NCI-H82 treated with DMSO at 0.1 percent for 48 hours (cell line): ENCODE measurements at regions not wholly inside any gene's neighbourhood (a gene's known extent, or its start where the extent isn't known, plus 50 kb on each side); places are given as distances from the start of the nearest gene placed in this dataset.

Experiments
- DNase-seq: peaks from one replicate; lab custom pipeline; 2025; ENCODE audit not compliant: unreplicated experiment; lab: John Stamatoyannopoulos, UW

DNA sequence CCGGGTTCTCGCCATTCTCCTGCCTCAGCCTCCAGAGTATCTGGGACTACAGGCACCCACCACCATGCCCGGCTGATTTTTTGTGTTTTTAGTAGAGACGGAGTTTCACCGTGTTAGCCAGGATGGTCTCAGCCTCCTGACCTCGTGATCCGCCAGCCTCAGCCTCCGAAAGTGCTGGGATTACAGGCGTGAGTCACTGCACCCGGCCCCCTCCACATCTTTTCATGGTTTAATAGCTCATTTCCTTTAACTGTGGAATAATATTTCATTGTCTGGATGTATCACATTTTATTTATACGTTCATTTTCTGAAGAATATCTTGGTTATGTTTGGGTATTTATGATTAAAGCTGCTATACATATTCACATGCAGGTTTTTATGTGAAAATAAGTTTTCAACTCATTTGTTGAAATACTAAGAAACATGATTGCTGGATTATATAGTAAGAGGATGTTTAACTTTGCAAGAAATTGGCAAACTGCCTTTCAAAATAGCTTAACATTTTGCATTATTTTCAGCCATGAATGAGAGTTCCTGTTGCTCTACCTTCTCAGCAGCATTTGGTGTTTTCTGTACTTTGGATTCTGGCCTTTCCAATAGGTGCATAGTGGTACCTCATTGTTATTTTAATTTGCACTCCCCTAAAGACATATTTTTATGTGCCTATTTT is 591.9 kb downstream of the TECRL start:
- DNase-seq, result no peak

DNA sequence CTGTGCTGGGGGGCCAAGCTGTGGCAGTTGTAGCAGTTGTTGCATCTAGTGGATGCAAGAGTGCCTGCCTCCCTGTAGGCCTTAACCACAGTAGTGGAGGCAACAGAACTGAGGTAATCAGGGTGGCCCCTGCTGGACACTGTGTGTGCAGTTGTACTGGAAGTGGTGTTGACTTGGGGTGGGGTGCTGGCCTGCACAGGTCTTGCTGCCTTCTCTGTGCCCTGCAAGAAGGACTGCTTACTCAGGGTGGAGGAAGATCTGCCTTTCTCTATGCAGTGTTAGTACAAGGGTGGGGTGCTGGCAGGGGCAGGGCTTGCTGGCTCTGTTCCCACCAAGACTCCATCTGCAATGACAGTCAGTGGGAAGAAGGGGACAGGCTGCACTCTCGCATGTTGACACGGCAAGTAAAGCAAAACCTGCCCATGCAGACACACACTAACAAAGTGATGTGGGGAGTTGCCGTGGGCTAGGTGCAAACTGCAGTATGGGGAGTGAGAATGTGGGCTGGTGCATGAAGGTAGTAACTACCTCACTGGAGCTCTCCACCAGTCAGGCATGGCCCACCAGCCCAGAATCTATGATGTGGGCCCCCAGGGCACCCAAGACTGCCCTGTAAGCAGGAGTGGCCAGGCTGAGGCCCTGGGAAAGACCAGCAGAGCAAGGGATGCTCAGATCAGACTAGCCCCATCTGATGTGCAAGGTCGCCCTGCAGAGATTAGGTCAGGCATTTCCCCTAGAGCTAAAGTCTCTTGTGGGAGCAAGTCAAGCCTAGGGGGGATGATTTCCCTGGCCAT is 594.9 kb downstream of the TECRL start:
- DNase-seq, result no peak

DNA sequence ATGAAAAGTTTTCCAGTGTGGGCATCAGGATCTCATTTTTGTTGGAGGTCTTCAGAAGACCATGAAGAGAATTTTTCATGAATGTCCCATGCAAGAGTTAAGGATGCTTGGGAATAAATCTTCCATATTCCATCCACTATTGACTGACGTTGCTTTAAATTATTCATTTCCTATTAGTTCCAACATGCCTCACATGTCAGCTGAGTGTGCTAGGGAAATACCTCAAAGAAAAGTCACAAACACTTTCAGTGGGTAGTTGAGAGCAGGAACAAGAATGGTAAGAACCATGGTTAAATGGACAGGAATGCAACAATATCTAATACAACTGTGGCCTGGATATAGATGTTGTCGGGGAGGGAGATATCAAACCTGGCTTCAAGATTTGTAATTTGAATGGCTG is 610.1 kb downstream of the TECRL start:
- DNase-seq, result no peak

DNA sequence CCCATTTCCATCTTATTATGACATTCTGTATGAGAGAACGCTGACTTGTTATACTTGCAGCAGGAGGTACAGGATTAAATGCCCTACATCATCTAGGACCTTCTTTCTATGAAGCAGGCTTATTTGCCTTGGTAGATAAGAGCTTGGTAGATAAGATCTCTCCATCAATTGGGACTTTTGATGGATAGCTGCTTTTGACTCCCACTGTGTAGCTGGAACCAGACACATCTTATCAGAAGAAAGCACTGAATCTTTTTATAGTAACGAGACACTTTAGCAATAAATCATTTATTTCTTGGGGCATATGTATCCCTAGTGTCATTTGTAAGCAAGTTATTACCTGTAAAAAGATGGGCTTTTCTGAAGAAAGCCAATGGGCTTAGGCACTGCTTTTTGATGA is 613.9 kb downstream of the TECRL start:
- no peak for DNase-seq

DNA sequence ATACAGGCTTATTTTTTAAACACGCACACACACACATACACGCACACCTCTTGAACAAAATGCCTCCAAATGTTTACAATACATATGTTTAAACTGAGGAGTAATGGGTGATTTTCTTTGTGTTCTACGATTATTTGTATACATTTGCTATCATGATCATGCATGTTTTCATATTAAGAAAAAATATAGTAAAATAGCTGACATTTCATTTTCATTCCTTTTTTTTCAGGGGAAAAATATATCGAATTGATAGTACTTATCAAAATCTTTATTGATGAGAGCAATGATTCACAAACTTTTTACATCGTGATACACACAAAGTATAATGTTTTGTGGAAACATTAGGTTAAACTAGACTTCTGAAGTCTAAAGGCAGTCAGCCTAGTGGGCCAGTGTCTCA is 618.9 kb downstream of the TECRL start:
- no peak for DNase-seq

DNA sequence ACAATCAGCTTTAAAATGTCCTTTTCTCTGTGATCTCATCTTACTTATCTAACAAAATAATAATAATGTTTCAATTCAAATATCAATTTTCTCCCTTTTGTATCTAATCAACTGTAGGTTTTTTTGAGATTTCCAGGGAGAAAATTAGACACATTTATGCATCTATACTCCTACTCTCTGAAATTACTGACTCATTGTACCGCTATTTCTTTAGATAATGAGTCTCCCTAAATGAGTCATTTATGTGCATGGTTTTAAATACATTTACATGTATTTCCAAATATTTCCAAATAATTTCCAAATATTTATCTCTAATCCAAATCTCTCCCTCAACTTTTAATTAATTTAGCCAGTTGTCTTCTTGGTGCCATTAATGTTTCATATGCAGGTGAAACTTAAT is 621.0 kb downstream of the TECRL start:
- DNase-seq, result no peak

DNA sequence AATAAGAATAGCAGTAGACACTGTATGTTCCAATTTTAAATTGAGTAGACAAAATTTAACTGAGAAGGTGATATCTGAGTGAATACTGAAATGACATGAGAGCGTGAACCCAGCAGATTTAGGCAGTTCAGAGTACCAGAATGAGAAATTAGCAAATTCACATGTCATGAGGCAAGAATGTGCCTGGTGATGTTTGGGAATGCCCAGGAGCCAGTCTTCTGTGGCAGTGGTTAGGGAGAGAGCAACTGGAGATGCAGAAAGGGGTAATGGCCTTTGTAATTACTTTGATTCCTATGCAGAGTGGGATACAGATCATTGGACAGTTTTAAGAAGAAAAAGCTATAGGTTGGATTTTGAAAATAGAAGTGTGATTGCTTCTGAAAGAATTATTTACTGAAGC is 621.9 kb downstream of the TECRL start:
- no peak for DNase-seq

DNA sequence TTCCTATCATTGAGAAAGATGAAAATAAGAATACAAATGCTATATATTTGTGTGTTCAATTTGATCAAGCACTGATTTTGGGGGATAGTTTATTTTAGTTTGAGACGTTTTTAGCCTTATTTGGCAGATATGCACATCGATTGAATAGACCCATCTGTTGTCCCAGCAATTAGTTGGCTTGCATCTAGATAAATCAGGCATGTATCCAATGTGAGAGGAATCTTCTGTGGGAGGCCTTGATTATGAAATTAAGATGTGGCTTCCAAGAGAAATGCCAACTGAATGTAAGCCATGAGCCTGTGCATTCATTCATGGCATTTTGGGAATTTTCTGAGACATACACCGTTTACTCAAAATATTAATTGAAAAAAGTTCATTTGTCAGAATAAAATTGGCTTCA is 623.1 kb downstream of the TECRL start:
- DNase-seq, result no peak

DNA sequence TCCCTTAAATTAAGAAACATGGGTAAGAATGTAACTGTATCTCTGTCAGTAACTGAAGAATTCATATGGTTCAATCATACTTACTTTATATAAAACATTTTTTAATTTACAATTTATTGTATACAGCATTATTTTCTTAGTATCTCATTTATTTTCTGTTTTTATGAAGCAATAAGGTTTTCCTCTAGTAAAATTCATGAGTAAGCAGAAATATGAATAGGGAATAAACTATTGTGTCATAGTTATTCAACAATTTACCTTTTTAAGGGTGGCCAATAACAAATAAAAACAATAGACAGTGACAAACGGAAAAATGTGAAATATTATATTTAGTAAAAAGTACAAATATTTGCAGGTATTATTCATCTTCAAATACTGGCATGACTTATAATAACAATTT is 624.4 kb downstream of the TECRL start:
- no peak for DNase-seq

DNA sequence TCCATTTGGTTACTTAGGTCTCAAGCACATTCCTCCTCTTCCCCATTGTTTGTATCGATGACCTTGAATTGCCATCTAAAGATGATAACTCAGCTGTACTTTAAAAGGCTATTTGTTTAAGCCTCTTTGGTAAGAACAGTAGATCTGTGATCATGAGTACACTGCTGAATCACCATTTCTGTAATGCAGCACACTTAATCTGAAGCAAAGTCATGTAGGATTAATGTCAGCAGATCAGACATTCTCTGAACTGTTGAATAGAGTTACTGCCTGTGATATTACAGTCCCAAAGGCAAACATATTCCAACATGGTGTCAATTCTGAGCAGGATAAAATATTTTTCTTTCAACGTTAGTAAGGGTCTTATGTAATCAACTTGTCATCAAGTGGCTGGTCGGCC is 631.6 kb downstream of the TECRL start:
- DNase-seq, result no peak

DNA sequence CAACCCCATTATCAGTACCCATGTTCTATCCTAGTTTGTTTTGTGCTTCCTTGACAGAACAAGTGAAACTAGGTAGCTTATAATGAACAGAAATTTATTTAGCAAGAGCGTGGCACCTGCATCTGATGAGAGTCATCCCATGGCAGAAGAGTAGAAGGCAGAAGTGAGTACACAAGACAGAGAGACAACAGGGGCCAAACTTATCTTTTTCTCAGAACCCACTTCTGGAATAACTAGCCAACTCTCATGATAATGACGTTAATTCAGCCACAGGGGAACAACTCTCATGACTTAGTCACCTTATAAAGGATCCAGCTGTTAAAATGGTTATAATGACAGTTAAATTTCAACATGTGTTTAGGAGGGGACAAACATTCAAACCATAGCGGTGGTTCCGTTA is 644.9 kb downstream of the TECRL start:
- no peak for DNase-seq

DNA sequence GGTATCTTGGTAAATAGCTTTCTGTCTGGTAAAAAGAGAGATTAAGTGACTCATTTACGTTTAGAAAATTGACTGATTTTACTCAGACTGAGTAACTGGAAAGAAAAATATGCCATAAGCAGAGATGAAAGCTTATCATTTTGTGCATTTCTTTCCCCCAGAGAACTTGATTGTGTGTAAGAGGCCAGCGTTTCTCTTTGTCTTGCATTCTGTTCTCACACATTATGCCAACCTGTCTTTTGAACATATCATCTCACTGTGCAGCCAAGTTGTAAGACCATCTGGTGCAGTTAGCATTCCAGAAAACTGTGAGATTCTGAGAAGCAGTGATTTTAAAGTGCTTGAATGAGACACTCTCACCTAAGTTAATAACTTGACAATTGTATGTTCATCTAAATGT is 651.3 kb downstream of the TECRL start:
- DNase-seq, result no peak

DNA sequence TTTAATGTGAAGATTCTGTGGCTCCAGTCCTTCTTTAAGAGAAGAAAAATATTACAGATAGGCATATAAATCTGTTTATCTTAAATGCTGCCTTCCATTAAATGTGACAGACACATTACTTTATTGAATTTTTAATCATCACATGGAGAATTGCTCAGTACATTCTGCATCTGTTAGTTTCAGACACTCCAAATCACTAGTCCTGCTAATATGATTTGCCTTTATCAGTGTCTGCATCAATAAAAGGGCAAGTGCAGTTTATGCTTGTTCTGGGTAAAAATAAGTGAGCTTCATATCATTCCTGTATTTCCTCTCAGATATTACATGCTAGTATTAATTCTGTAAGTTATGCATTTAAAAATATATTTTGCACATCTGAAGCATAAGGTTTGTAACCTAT is 666.4 kb downstream of the TECRL start:
- no peak for DNase-seq

DNA sequence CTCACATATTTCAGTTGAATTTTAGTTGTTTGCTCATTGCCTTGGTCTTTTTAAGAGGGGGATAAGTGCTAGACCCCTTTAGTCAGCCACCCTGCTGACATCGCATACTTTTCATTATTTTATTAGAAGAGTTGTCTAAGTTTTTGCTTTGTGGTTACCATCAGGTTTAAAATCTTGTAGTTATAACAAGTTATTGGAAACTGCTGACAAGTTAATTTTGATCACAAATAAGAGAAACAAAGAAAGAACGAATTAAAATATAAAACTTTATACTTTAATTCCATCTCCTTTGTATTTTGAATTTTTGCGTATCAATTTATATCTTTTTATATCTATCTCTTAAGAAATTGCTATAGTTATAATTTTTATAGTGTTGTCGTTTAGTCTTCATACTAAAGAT is 679.7 kb downstream of the TECRL start:
- no peak for DNase-seq

DNA sequence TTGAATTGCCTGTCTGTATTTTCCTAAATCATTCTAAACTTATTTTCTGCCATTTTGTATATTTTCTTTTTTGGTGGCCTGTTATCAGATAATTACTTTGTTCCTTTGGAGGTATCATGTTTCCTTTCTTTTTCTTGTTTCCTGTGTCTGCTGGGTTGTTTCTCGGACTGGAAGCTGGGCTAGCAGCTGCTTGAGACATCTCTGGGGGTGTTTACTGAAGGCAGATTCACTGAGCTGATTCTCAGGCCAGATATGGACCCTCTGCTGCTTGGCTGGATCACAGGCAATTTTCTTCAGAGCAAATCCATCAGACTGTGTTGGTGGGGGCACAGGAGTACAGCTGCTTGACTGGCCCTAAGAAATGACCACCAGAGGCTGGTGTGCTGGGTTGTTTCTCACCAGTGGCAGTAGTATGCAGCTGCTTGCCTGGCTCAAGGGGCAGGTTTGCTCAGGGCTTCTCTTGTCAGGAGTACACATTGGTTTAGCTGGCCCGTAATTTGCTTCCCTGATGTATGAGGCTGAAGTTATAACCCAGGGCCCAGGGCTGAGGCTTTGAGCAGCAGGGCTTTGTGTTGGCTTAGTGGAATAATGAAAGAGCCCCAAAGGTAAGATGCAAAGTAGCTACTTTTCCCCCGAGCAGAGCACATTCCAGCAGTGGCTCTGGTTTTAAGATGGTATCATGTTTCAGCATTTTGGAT is 680.6 kb downstream of the TECRL start:
- no peak for DNase-seq

DNA sequence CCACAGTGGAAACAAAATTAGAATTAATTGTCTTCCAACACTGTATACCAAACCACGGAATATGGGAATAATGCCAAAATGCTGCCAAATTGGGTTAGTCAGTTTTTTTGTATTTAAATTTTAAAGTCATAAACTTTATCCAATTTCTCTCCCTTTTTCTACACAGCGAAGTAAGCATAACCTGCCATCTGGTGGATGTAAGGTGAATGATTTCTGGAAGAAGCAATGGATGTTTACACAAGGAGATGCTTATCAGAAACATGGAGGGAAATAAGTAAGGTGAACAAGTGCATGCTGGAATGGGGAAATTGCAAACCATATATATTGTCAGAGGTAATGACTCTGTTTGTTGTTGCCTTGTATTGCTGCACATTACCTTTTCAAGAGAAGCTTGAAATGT is 691.9 kb downstream of the TECRL start:
- no peak for DNase-seq

DNA sequence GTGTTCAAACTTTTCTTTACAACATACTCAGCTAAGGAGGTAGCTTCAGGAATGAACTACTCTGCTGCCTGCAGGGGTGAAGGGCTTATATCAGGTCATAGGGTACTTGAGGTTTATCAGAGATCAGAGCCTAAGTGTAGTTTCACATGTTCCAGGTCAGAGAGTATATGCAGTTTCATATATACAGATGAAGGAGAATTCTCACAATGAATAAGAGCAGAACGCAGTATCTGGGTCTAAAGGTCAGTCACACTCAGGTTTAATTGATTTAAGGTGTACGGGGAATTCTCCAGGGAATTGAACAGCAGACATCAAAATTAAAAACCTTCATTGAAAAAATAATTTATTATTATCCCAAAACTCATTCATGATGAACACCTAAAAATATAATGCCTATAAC is 700.6 kb downstream of the TECRL start:
- no peak for DNase-seq

DNA sequence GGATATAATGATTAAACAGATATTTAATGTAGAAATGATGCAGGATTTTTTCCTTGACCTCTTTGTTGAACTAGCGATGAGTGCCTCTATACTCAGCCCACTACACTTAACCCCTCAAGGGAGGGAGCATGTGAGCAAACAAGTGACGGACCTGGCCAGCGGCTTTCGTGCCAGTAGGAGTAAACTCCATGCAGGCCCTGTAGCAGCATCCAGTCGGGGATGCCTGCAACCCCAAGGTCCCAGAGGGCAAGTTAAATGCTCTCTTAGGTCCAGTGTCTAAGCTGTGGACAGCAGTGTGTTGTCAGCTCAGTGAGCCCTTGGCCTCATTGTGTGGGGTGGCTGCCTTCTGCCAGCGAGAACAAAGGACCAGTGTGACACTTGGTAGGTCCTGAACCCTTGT is 708.7 kb downstream of the TECRL start:
- no peak for DNase-seq

DNA sequence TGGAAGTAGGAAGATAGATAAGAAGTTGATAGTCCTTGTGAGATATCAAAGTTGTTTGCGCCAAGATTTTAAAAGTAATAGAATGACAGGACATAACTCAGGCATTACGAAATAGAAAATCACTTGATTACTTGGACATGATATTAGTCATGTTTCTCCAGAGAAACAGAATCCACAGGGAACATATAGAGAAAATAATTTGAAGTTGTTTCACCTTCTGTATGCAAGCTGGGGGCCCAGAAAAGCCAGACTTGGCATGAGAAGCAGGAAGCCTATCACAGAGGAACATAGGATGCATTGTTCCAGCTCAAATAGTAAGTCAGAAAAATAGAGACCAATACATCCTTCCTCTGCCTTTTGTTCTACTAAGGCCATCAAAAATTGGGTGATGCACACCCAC is 715.9 kb downstream of the TECRL start:
- DNase-seq, result no peak

DNA sequence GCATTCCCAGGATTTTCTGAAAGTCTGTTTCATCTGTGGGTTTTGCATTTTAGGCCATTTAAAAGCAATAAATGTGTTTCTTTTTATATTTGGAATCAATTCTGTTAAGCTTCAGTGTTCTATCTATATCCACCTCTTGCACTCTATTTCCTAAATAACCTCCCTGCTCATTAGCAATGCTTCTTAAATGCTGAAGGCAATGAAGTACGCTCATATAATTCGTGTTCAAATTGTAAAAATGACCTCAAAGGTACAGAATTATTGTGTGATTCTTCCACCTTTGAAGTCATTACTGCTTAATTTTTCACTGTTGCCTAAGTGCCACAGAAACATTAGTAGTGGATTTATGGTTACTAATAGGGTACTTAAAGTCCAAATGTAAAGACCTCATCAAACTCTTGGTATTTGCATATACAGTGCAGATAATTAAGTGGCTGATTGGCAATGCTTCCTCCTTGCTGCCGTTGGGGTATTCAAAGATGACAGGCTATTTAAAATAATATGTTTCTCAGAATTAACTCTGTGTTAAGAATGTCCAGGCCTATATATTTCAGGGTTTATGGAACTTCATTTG is 730.8 kb downstream of the TECRL start:
- DNase-seq, result no peak

DNA sequence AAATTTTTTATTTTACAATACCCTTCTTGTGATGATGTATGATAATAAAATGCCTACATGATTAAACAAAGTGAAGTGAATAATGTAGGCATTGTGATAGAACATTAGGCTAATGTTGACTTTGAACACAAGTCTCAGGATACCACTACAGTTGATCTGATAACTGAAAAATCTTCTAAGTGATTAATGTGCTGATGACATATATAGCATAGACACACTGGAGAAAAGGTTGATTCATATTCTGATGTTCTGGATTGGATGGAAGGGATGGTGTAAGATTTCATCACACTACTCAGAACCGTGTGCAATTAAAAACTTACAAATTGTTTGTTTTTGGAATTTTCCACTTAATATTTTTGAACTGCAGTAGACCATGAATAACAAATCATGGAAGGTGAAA is 738.5 kb downstream of the TECRL start:
- DNase-seq, result no peak

DNA sequence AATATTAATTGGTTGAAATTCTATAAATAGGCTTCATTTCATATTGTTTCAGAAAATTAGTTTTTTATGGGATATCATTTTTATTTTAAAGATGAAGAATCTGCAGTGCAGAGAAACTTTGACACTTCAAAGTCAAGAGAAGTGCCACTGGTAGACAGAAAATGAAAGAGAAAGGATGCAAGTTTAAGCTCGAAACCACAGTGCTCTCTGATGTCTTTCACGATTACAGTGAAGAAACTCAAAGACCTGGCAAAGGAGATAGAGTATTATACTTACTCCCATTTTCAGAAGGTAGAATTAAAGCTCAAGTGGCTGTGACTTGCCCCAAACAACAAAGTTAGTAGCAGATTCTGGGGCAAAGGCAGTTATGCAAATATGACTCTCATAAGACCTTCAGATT is 745.4 kb downstream of the TECRL start:
- DNase-seq, result no peak
